SKM-1 treated with dmso at 0.1 percent for 144 hours (cell line): ENCODE measurements at regions not wholly inside any gene's neighbourhood (a gene's known extent, or its start where the extent isn't known, plus 50 kb on each side); places are given as distances from the start of the nearest gene placed in this dataset.
"Not testable (repeated sequence)": the region's sequence is repeated elsewhere in the genome, so short reads cannot be mapped to it uniquely, and the experiment has no call there.

Experiments used
- DNase-seq: peaks from one replicate; lab custom pipeline; 2025; ENCODE audit not compliant: unreplicated experiment; lab: John Stamatoyannopoulos, UW

- DNase-seq: peak; percentile 27
Measured at GRCh38 chr19:22545751-22546150, 88.4 kb upstream of the ZNF492 start.

GRCh38 chr19:22533761-22534160 lies 100.4 kb upstream of the ZNF492 start:
- DNase-seq: no peak

GRCh38 chr19:22532388-22533300 lies 101.5 kb upstream of the ZNF492 start:
- DNase-seq: no peak

- DNase-seq: no peak
Measured at GRCh38 chr19:22530042-22530441, 104.1 kb upstream of the ZNF492 start.

- no peak for DNase-seq
Measured at GRCh38 chr19:22528956-22529355, 105.2 kb upstream of the ZNF492 start.

GRCh38 chr19:22527554-22527953 lies 105.4 kb upstream of the ZNF98 start:
- DNase-seq: no peak

GRCh38 chr19:22526661-22527272 lies 104.6 kb upstream of the ZNF98 start:
- DNase-seq: no peak

GRCh38 chr19:22523940-22524339 lies 101.8 kb upstream of the ZNF98 start:
- DNase-seq: no peak

- not testable (repeated sequence) for DNase-seq
Measured at GRCh38 chr19:22519562-22519961, 97.4 kb upstream of the ZNF98 start.

- no peak for DNase-seq
Measured at GRCh38 chr19:22519152-22519551, 97.0 kb upstream of the ZNF98 start.

GRCh38 chr19:22517496-22518411 lies 95.6 kb upstream of the ZNF98 start:
- DNase-seq: no peak

- no peak for DNase-seq
Measured at GRCh38 chr19:22515435-22515834, 93.3 kb upstream of the ZNF98 start.

GRCh38 chr19:22503524-22503923 lies 81.4 kb upstream of the ZNF98 start:
- no peak for DNase-seq

- no peak for DNase-seq
Measured at GRCh38 chr19:22502766-22503165, 80.6 kb upstream of the ZNF98 start.

- not testable (repeated sequence) for DNase-seq
Measured at GRCh38 chr19:22498831-22499430, 76.8 kb upstream of the ZNF98 start.

GRCh38 chr19:22491746-22492145 lies 69.6 kb upstream of the ZNF98 start:
- no peak for DNase-seq

- not testable (repeated sequence) for DNase-seq
Measured at GRCh38 chr19:22483514-22483913, 61.4 kb upstream of the ZNF98 start.

GRCh38 chr19:22472180-22472637 lies 50.1 kb upstream of the ZNF98 start:
- no peak for DNase-seq
